ENCODE measurements at regions not wholly inside any gene's neighbourhood (a gene's known extent, or its start where the extent isn't known, plus 50 kb on each side); places are given as distances from the start of the nearest gene placed in this dataset.
"Not testable (repeated sequence)": the region's sequence is repeated elsewhere in the genome, so short reads cannot be mapped to it uniquely, and the experiment has no call there.

DNA sequence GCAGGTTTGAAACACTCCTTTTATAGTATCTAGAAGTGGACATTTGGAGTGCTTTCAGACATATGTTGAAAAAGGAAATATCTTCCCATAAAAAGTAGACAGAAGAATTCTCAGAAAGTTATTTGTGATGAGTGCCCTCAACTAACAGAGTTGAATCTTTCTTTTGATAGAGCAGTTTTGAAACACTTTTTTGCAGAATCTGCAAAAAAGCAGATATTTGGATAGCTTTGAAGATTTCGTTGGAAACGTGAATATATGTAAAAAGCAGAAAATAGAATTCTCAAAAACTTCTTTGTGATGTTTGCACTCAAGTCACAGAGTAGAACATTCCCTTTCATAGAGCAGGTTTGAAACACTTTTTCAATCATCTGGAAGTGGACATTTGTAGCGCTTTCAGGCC, 676.4 kb upstream of the ZNF337 start:
- DNase-seq (ENCODE audit: low spot score in 2 of 2); H3K27ac ChIP-seq; H3K4me1 ChIP-seq; H3K9me3 ChIP-seq; H3K27me3 ChIP-seq; H3K36me3 ChIP-seq; H3K4me3 ChIP-seq: not testable (repeated sequence)
- 83 to 87% methylated on average over 3 of the region's 3 CpGs for WGBS, 2 donors

DNA sequence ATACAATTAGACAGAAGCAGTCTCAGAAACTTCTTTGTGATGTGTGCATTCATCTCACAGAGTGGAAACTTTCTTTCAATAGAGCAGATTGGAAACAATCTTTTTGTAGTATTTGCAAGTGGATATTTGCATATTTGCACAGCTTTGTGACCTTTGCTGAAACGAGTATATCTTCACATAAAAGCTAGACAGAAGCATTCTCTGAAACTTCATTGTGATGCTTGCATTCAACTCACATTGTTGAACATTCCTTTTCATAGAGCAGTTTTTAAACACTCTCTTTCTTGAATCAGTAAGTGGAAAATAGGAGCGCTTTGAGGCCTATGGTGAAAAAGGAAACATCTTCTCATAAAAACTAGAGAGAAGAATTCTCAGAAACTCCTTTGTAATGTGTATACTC, 657.9 kb upstream of the ZNF337 start:
- no peaks in the 10 kb centered on the region for H3K36me3 ChIP-seq
- no peaks in the 10 kb centered on the region for H3K9me3 ChIP-seq
- DNase-seq (ENCODE audit: low spot score in 2 of 2): no peak
- no peak overlapping the region for H3K27ac ChIP-seq
- no peak overlapping the region for H3K4me3 ChIP-seq
- H3K4me1 ChIP-seq: no peaks in the 10 kb centered on the region
- WGBS, 2 donors: 47 to 59% methylated on average over 2 of the region's 2 CpGs
- TF ChIP-seq POLR2A (IDR thresholded peaks at IDR 0.05) (no peak), EP300 (IDR thresholded peaks at IDR 0.05) (no peak)
- TF ChIP-seq, protein P1, sequence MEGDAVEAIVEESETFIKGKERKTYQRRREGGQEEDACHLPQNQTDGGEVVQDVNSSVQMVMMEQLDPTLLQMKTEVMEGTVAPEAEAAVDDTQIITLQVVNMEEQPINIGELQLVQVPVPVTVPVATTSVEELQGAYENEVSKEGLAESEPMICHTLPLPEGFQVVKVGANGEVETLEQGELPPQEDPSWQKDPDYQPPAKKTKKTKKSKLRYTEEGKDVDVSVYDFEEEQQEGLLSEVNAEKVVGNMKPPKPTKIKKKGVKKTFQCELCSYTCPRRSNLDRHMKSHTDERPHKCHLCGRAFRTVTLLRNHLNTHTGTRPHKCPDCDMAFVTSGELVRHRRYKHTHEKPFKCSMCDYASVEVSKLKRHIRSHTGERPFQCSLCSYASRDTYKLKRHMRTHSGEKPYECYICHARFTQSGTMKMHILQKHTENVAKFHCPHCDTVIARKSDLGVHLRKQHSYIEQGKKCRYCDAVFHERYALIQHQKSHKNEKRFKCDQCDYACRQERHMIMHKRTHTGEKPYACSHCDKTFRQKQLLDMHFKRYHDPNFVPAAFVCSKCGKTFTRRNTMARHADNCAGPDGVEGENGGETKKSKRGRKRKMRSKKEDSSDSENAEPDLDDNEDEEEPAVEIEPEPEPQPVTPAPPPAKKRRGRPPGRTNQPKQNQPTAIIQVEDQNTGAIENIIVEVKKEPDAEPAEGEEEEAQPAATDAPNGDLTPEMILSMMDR (IDR thresholded peaks at IDR 0.05): no peak
- H3K27me3 ChIP-seq: no peaks in the 10 kb centered on the region

DNA sequence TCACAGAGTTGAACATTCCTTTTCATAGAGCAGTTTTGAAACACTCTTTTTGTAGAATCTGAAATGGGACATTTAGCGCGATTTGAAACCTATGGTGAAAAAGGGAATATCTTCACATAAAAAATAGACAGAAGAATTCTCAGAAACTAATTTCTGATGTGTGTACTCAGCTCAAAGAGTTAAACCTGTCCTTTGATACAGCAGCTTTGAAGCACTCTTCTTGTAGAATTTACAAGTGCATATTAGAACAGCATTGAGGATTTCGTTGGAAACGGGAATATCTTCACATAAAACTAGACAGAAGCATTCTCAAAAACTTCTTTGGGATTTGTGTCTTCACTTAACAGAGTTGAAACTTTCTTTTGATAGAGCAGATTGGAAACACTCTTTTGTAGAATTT, 650.7 kb upstream of the ZNF337 start:
- no peaks in the 10 kb centered on the region for H3K36me3 ChIP-seq
- H3K9me3 ChIP-seq: no peaks in the 10 kb centered on the region
- H3K27ac ChIP-seq: no peak overlapping the region
- H3K27me3 ChIP-seq: no peaks in the 10 kb centered on the region
- H3K4me3 ChIP-seq: no peak overlapping the region
- H3K4me1 ChIP-seq: no peaks in the 10 kb centered on the region
- WGBS, 2 donors: 91 to 94% methylated on average over 4 of the region's 4 CpGs
- TF ChIP-seq, protein P1 (IDR thresholded peaks at IDR 0.05): no peak
- no peak for TF ChIP-seq POLR2A (IDR thresholded peaks at IDR 0.05)
- no peak for TF ChIP-seq EP300 (IDR thresholded peaks at IDR 0.05)
- DNase-seq (ENCODE audit: low spot score in 2 of 2): no peak

DNA sequence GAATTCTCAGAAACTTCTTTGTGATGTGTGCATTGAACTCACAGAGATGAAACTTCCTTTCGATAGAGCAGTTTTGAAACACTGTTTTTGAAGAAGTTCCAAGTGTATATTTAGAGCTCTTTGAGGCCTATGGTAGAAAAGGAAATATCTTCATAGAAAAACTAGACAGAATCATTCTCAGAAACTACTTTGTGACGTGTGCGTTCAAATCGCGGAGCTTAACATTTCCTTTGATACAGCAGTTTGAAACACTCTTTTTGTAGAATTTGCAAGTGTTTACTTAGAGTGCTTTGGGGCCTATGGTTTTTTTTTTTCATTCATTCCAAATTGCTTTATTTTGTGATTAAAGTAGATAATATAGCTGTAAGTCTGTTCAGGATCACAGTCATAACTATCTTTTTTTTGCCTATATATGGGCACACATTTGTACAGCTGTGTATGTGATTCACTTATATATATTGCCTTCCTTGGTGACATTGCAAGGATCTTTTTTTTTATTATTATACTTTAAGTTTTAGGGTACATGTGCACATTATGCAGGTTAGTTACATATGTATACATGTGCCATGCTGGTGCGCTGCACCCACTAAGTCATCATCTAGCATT, 643.9 kb upstream of the ZNF337 start:
- H3K27me3 ChIP-seq; H3K36me3 ChIP-seq; H3K27ac ChIP-seq; H3K4me3 ChIP-seq; H3K9me3 ChIP-seq; DNase-seq (ENCODE audit: low spot score in 2 of 2); H3K4me1 ChIP-seq: not testable (repeated sequence)
- WGBS, 2 donors: 92 to 93% methylated on average over 6 of the region's 6 CpGs

DNA sequence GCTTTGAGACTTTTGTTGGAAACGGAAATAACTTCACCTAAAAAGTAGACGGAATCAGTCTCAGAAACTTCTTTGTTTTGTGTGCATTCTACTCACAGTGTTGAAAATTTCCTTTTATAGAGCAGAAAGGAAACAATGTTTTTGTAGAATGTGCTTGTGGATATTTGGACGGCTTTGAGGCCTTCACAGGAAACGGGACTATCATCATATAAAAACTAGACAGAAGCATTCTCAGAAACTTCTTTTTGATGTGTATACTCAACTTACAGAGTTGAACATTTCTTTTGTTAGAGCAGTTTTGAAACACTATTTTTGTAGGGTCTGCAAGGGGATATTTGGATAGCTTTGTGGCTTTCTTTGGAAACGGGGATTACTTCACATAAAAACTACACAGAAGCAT, 627.5 kb upstream of the ZNF337 start:
- no peak overlapping the region for H3K27ac ChIP-seq
- WGBS, 2 donors: 46 to 50% methylated on average over 5 of the region's 5 CpGs
- no peak for DNase-seq (ENCODE audit: low spot score in 2 of 2)

DNA sequence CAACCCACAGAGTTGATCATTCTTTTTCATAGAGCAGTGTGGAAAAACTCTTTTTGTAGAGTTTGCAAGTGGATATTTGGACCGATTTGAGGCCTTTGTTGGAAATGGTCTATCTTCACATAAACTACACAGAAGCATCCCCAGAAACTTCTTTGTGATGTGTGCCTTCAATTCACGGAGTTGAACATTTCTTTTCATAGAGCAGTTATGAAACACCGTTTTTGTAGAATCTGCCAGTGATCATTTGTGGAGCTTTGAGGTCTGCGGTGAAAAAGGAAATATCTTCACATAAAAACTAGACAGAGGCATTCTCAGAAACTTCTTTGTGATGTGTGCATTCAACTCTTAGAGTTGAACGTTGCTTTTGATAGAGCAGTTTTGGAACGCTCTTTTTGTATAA, 618.4 kb upstream of the ZNF337 start:
- H3K27ac ChIP-seq: no peak overlapping the region
- no peak for DNase-seq (ENCODE audit: low spot score in 2 of 2)
- H3K4me1 ChIP-seq: no peaks in the 10 kb centered on the region
- H3K36me3 ChIP-seq: no peaks in the 10 kb centered on the region
- no peak overlapping the region for H3K4me3 ChIP-seq
- 53 to 54% methylated on average over 6 of the region's 6 CpGs for WGBS, 2 donors
- no peak for TF ChIP-seq EP300 (IDR thresholded peaks at IDR 0.05)
- TF ChIP-seq, protein P1 (IDR thresholded peaks at IDR 0.05): no peak
- TF ChIP-seq POLR2A (IDR thresholded peaks at IDR 0.05): no peak
- H3K27me3 ChIP-seq: no peaks in the 10 kb centered on the region
- no peaks in the 10 kb centered on the region for H3K9me3 ChIP-seq

More for the DNA sequence above, 627.5 kb upstream of the ZNF337 start:
- no peak overlapping the region for H3K4me3 ChIP-seq
- H3K27me3 ChIP-seq: no peaks in the 10 kb centered on the region
- no peaks in the 10 kb centered on the region for H3K4me1 ChIP-seq
- TF ChIP-seq POLR2A (IDR thresholded peaks at IDR 0.05) (no peak), EP300 (IDR thresholded peaks at IDR 0.05) (no peak)
- TF ChIP-seq, protein P1 (IDR thresholded peaks at IDR 0.05): no peak
- no peaks in the 10 kb centered on the region for H3K9me3 ChIP-seq
- H3K36me3 ChIP-seq: no peaks in the 10 kb centered on the region

DNA sequence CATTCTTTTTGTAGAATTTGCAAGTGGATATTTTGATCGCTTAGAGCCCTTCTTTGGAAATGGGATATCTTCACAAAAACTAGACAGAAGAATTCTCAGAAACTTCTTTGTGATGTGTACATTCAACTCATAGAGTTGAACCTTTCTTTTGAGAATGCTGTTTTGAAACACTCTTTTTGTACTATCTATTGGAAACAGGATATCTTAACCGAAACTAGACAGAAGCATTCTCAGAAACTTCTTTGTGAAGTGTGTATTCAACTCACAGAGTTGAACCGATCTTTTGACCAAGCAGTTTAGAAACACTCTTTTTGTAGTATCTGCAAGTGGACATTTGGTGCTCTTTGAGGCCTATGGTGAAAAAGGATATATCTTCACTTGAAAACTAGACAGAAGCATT, 613.1 kb upstream of the ZNF337 start:
- H3K27me3 ChIP-seq; H3K27ac ChIP-seq; H3K36me3 ChIP-seq; H3K4me1 ChIP-seq; H3K9me3 ChIP-seq; DNase-seq (ENCODE audit: low spot score in 2 of 2); H3K4me3 ChIP-seq: not testable (repeated sequence)
- whole genome bisulfite sequencing, 2 donors: 90 to 93% methylated on average over 3 of the region's 3 CpGs
